ENCODE measurements at regions not wholly inside any gene's neighbourhood (a gene's known extent, or its start where the extent isn't known, plus 50 kb on each side); places are given as distances from the start of the nearest gene placed in this dataset.

DNA sequence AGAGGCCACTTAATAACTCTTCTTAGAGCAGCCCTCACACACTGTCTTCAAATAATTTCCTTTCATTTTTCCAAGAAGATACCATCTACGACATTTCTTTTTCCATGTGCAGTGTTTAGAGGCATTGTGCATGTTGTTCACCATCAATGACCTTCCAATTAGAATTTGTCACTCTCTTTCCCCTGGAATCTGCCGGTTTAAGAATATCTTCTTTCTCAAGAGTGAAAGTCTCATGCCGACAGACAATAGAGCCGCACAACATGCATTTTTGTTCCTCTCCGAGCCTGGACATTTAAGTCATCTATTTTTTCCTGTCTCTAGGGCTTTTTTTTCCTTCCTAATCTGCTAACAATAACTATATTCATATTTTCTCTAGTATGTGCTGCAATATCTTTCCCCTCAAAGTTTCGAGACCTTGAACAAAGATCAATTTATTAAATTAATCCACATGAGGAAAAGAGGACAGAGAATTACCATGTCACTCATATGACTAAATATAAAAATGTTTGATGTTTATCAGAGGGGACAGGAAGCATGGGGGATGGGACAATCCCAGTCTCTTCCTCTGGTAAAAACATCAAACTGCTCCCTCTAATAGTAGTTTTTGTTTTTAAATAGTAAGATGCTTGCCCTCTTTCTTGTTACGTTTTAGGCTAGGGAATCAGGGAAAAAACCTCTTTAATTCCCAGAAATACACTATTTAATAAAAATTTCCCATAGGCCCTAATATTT, 893.4 kb downstream of the C6orf118 start:
- no peak for TF ChIP-seq EZH2phosphoT487 (IDR thresholded peaks at IDR 0.05; ENCODE audit: low read depth)
- TF ChIP-seq, protein P1, sequence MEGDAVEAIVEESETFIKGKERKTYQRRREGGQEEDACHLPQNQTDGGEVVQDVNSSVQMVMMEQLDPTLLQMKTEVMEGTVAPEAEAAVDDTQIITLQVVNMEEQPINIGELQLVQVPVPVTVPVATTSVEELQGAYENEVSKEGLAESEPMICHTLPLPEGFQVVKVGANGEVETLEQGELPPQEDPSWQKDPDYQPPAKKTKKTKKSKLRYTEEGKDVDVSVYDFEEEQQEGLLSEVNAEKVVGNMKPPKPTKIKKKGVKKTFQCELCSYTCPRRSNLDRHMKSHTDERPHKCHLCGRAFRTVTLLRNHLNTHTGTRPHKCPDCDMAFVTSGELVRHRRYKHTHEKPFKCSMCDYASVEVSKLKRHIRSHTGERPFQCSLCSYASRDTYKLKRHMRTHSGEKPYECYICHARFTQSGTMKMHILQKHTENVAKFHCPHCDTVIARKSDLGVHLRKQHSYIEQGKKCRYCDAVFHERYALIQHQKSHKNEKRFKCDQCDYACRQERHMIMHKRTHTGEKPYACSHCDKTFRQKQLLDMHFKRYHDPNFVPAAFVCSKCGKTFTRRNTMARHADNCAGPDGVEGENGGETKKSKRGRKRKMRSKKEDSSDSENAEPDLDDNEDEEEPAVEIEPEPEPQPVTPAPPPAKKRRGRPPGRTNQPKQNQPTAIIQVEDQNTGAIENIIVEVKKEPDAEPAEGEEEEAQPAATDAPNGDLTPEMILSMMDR (IDR thresholded peaks at IDR 0.05; ENCODE audit: low read depth, low read length) = no peak
- Histone ChIP-seq H3K4me1 (ENCODE audit: low read length) (no peaks in the 10 kb centered on the region), H3K79me2 (ENCODE audit: low read length) (no peaks in the 10 kb centered on the region), H3K4me2 (ENCODE audit: low read length) (no peak overlapping the region), H3K4me3 (ENCODE audit: low read length) (no peak overlapping the region), H2AFZ (ENCODE audit: low read depth, low read length) (no peak overlapping the region), H3K36me3 (replicated peaks; ENCODE audit: low read depth, low read length) (no peaks in the 10 kb centered on the region), H3K9me3 (ENCODE audit: insufficient read depth, low read length) (no peaks in the 10 kb centered on the region), H3K27ac (ENCODE audit: low read length) (no peak overlapping the region), H3K27me3 (ENCODE audit: low read depth, low read length) (no peaks in the 10 kb centered on the region), H3K9ac (ENCODE audit: low read length) (no peak overlapping the region), H4K20me1 (ENCODE audit: insufficient read depth, low read length) (no peaks in the 10 kb centered on the region)

DNA sequence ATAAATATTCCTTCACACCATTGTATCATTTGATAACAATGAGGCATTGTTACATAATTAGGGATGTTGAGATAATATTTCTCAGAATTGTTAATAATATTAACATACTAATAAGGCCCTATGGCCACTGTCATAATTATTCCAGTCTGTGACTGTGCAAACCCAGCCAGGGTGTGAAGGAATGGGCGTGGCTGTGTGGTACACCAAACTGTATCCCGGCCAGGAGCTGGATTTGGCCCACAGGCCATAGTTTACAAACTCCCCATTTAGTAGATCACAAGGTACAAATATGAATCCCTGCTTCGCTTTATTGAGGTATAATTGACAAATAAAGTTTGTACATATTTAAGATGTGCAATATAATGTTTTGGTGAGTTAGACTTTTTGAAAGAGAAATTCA, 894.7 kb downstream of the C6orf118 start:
- H4K20me1 ChIP-seq (ENCODE audit: insufficient read depth, low read length) = no peaks in the 10 kb centered on the region
- no peak overlapping the region for H2AFZ ChIP-seq (ENCODE audit: low read depth, low read length)
- H3K79me2 ChIP-seq (ENCODE audit: low read length) = no peaks in the 10 kb centered on the region
- H3K4me2 ChIP-seq (ENCODE audit: low read length) = no peak overlapping the region
- H3K27ac ChIP-seq (ENCODE audit: low read length) = no peak overlapping the region
- no peak overlapping the region for H3K4me3 ChIP-seq (ENCODE audit: low read length)
- H3K27me3 ChIP-seq (ENCODE audit: low read depth, low read length) = no peaks in the 10 kb centered on the region
- H3K9ac ChIP-seq (ENCODE audit: low read length) = no peak overlapping the region
- no peaks in the 10 kb centered on the region for H3K36me3 ChIP-seq (replicated peaks; ENCODE audit: low read depth, low read length)
- no peaks in the 10 kb centered on the region for H3K9me3 ChIP-seq (ENCODE audit: insufficient read depth, low read length)
- H3K4me1 ChIP-seq (ENCODE audit: low read length) = no peaks in the 10 kb centered on the region
- TF ChIP-seq EZH2phosphoT487 (IDR thresholded peaks at IDR 0.05; ENCODE audit: low read depth) = no peak
- TF ChIP-seq, protein P1 (IDR thresholded peaks at IDR 0.05; ENCODE audit: low read depth, low read length) = no peak

DNA sequence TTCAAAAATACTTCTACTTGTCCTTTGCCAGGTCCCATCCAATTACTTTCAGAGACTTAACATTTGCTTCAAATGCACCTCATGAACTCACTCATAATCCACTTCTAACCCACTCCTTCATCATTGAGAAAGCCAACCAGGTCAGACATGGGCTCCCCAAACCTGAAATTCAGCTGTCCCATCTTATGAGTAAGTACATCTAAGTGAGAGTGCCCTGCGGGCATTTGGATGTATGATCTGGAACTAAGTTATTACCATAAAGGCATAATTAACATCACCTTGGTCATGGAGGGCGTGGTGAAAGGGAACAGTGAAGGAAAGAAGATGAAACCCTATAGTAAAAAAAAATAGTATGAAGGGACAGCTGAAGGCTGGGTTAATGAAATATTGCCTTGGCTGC, 896.8 kb downstream of the C6orf118 start:
- H3K9me3 ChIP-seq (ENCODE audit: insufficient read depth, low read length) = no peaks in the 10 kb centered on the region
- H3K79me2 ChIP-seq (ENCODE audit: low read length) = no peaks in the 10 kb centered on the region
- no peak overlapping the region for H3K27ac ChIP-seq (ENCODE audit: low read length)
- TF ChIP-seq EZH2phosphoT487 (IDR thresholded peaks at IDR 0.05; ENCODE audit: low read depth) = no peak
- TF ChIP-seq, protein P1 (IDR thresholded peaks at IDR 0.05; ENCODE audit: low read depth, low read length) = no peak
- no peak overlapping the region for H3K9ac ChIP-seq (ENCODE audit: low read length)
- no peak overlapping the region for H3K4me2 ChIP-seq (ENCODE audit: low read length)
- no peak overlapping the region for H3K4me3 ChIP-seq (ENCODE audit: low read length)
- H4K20me1 ChIP-seq (ENCODE audit: insufficient read depth, low read length) = no peaks in the 10 kb centered on the region
- no peaks in the 10 kb centered on the region for H3K36me3 ChIP-seq (replicated peaks; ENCODE audit: low read depth, low read length)
- no peaks in the 10 kb centered on the region for H3K27me3 ChIP-seq (ENCODE audit: low read depth, low read length)
- H2AFZ ChIP-seq (ENCODE audit: low read depth, low read length) = no peak overlapping the region
- H3K4me1 ChIP-seq (ENCODE audit: low read length) = no peaks in the 10 kb centered on the region

DNA sequence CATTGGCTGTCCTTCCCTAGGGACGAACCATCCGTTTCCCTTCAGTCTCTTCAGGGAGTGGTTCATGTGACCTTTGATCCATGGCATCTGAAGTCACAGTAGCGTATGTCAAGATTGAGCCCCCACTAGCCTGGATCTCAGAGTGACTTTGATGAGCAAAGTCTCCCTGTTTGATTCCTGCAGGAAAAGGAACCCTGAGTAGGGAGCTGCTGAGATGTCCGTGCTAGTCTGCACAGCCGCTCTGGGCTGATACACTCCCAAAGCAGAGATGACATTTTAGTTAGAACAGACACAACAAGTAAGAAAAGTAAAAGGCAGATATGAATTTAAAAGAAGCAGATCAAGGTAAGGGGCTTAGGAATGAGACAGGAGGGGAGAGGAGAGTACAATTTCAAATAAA, 899.4 kb downstream of the C6orf118 start:
- no peak overlapping the region for H3K4me3 ChIP-seq (ENCODE audit: low read length)
- no peaks in the 10 kb centered on the region for H3K27me3 ChIP-seq (ENCODE audit: low read depth, low read length)
- H2AFZ ChIP-seq (ENCODE audit: low read depth, low read length) = no peak overlapping the region
- no peak for TF ChIP-seq EZH2phosphoT487 (IDR thresholded peaks at IDR 0.05; ENCODE audit: low read depth)
- TF ChIP-seq, protein P1 (IDR thresholded peaks at IDR 0.05; ENCODE audit: low read depth, low read length) = no peak
- no peaks in the 10 kb centered on the region for H4K20me1 ChIP-seq (ENCODE audit: insufficient read depth, low read length)
- no peaks in the 10 kb centered on the region for H3K79me2 ChIP-seq (ENCODE audit: low read length)
- no peaks in the 10 kb centered on the region for H3K4me1 ChIP-seq (ENCODE audit: low read length)
- no peak overlapping the region for H3K27ac ChIP-seq (ENCODE audit: low read length)
- H3K9ac ChIP-seq (ENCODE audit: low read length) = no peak overlapping the region
- H3K9me3 ChIP-seq (ENCODE audit: insufficient read depth, low read length) = no peaks in the 10 kb centered on the region
- H3K4me2 ChIP-seq (ENCODE audit: low read length) = no peak overlapping the region
- H3K36me3 ChIP-seq (replicated peaks; ENCODE audit: low read depth, low read length) = no peaks in the 10 kb centered on the region
